ENCODE measurements at regions not wholly inside any gene's neighbourhood (a gene's known extent, or its start where the extent isn't known, plus 50 kb on each side); places are given as distances from the start of the nearest gene placed in this dataset.

- TF ChIP-seq REST (IDR thresholded peaks at IDR 0.05; ENCODE audit: low read depth) (no peak), CTCF (IDR thresholded peaks at IDR 0.05 in 2 of 3, conservative IDR thresholded peaks at IDR 0.05 in 1 of 3; ENCODE audit: borderline replicate concordance in 1 of 3, insufficient read depth in 1 of 3, low read depth in 2 of 3, low read length in 2 of 3) (no peak), EZH2 (IDR thresholded peaks at IDR 0.05) (no peak), EGR1 (IDR thresholded peaks at IDR 0.05; ENCODE audit: low read depth) (no peak)
Observed at GRCh38 chr3:139770577-139770976, 92.8 kb upstream of the NMNAT3 start.

All from HCT116 (cell line).